Loucy (cell line): ENCODE measurements at regions not wholly inside any gene's neighbourhood (a gene's known extent, or its start where the extent isn't known, plus 50 kb on each side); places are given as distances from the start of the nearest gene placed in this dataset.

Source experiments
- H2AFZ ChIP-seq: fragments of 200-600 bp; sonication (generic); 2 replicates; pipeline ENCODE4 v1.6.0; 2016; ENCODE audit warnings: antibody characterized with exemption, mild to moderate bottlenecking, low read length, moderate library complexity
- H3F3A ChIP-seq: fragments of 200-600 bp; 2 replicates; pipeline ENCODE4 v1.6.0; 2016; ENCODE audit warnings: antibody characterized with exemption, low read depth, mild to moderate bottlenecking
- H3K27me3 ChIP-seq: fragments of 200-600 bp; sonication (generic); 2 replicates; pipeline ENCODE4 v1.6.1; 2014; ENCODE audit warnings: low read length, mild to moderate bottlenecking; ENCODE audit not compliant: insufficient read depth, poor library complexity, severe bottlenecking
- H3K36me3 ChIP-seq: fragments of 200-600 bp; sonication (generic); 2 replicates; pipeline ENCODE4 v1.6.1; 2016; ENCODE audit warnings: low read length; ENCODE audit not compliant: insufficient read depth
- H3K4me1 ChIP-seq: fragments of 200-600 bp; sonication (generic); 2 replicates; pipeline ENCODE4 v1.5.1; 2014; ENCODE audit warnings: low read length, mild to moderate bottlenecking; ENCODE audit not compliant: insufficient read depth, poor library complexity, severe bottlenecking
- H3K4me2 ChIP-seq: fragments of 200-600 bp; sonication (generic); 2 replicates; pipeline ENCODE4 v1.6.0; 2014; ENCODE audit warnings: antibody characterized with exemption, low read length, low read depth, mild to moderate bottlenecking; ENCODE audit not compliant: poor library complexity, severe bottlenecking
- H3K4me3 ChIP-seq: fragments of 200-600 bp; sonication (generic); 2 replicates; pipeline ENCODE4 v1.5.1; 2014; ENCODE audit warnings: low read length, mild to moderate bottlenecking, mixed read lengths; ENCODE audit not compliant: poor library complexity, severe bottlenecking
- H3K79me2 ChIP-seq: fragments of 200-600 bp; sonication (generic); 2 replicates; pipeline ENCODE4 v1.6.1; 2014; ENCODE audit warnings: low read length; ENCODE audit not compliant: insufficient read depth
- H3K9ac ChIP-seq: fragments of 200-600 bp; sonication (generic); 2 replicates; pipeline ENCODE4 v1.6.0; 2014; ENCODE audit warnings: mild to moderate bottlenecking, low read depth, low read length, moderate library complexity; ENCODE audit not compliant: poor library complexity, severe bottlenecking
- H3K9me2 ChIP-seq: fragments of 200-600 bp; sonication (generic); replicated peaks from 2 replicates; pipeline ENCODE4 v1.6.1; 2016; ENCODE audit warnings: low read depth, low read length, mixed read lengths
- H3K9me3 ChIP-seq: fragments of 200-600 bp; sonication (generic); 2 replicates; pipeline ENCODE4 v1.6.1; 2014; ENCODE audit warnings: mild to moderate bottlenecking, antibody characterized with exemption, low read length, low read depth; ENCODE audit not compliant: insufficient read depth
- H4K20me1 ChIP-seq: fragments of 200-600 bp; sonication (generic); 2 replicates; pipeline ENCODE4 v1.6.0; 2014; ENCODE audit warnings: antibody characterized with exemption, low read length, mild to moderate bottlenecking; ENCODE audit not compliant: insufficient read depth, poor library complexity, severe bottlenecking
- CTCF ChIP-seq: fragments of 200-600 bp; sonication (generic); conservative IDR thresholded peaks from 2 replicates; pipeline ENCODE4 v1.5.1; 2014; ENCODE audit warnings: mild to moderate bottlenecking, antibody characterized with exemption, low read length
- EZH2phosphoT487 ChIP-seq: fragments of 200-600 bp; IDR thresholded peaks from 2 replicates; pipeline ENCODE4 v1.6.1; 2018; ENCODE audit warnings: antibody characterized with exemption, mild to moderate bottlenecking, moderate library complexity, borderline replicate concordance

- TF ChIP-seq EZH2phosphoT487 (no peak), CTCF (peak; percentile 68)
- H3K4me3 ChIP-seq, result no peak overlapping the region
- no peaks in the 10 kb centered on the region for H3K27me3 ChIP-seq
These were observed 201.3 kb upstream of the GNPDA2 start for GRCh38 chr4:44927399-44928380.

GRCh38 chr4:44916411-44916810, 190.1 kb upstream of the GNPDA2 start:
- Histone ChIP-seq H3K4me2 (peak overlapping the region; percentile 68), H3K9me2 (no peaks in the 10 kb centered on the region), H3F3A (no peaks in the 10 kb centered on the region), H2AFZ (peak overlapping the region; percentile 98), H4K20me1 (no peaks in the 10 kb centered on the region), H3K9ac (peak overlapping the region; percentile 51), H3K4me1 (no peaks in the 10 kb centered on the region), H3K4me3 (peak overlapping the region; percentile 79), H3K79me2 (no peaks in the 10 kb centered on the region), H3K9me3 (no peaks in the 10 kb centered on the region), H3K36me3 (no peaks in the 10 kb centered on the region), H3K27me3 (no peaks in the 10 kb centered on the region)
- TF ChIP-seq CTCF (no peak), EZH2phosphoT487 (no peak)

More at GRCh38 chr4:44927399-44928380, 201.3 kb upstream of the GNPDA2 start:
- H3K9ac ChIP-seq, result no peak overlapping the region
- no peaks in the 10 kb centered on the region for H3K9me2 ChIP-seq
- H3K4me2 ChIP-seq, result no peak overlapping the region
- H3K36me3 ChIP-seq, result no peaks in the 10 kb centered on the region
- H3K4me1 ChIP-seq, result no peaks in the 10 kb centered on the region
- no peaks in the 10 kb centered on the region for H4K20me1 ChIP-seq
- no peaks in the 10 kb centered on the region for H3F3A ChIP-seq
- no peaks in the 10 kb centered on the region for H3K9me3 ChIP-seq
- H3K79me2 ChIP-seq, result no peaks in the 10 kb centered on the region
- H2AFZ ChIP-seq, result no peak overlapping the region

- no peaks in the 10 kb centered on the region for H3K9me3 ChIP-seq
- H3K9me2 ChIP-seq, result no peaks in the 10 kb centered on the region
- H3K4me1 ChIP-seq, result no peaks in the 10 kb centered on the region
- H3K4me3 ChIP-seq, result no peak overlapping the region
- no peaks in the 10 kb centered on the region for H3K79me2 ChIP-seq
- no peak for TF ChIP-seq EZH2phosphoT487
- TF ChIP-seq CTCF, result no peak
- no peaks in the 10 kb centered on the region for H4K20me1 ChIP-seq
- H3F3A ChIP-seq, result no peaks in the 10 kb centered on the region
- no peaks in the 10 kb centered on the region for H3K27me3 ChIP-seq
- no peak overlapping the region for H3K4me2 ChIP-seq
- H3K36me3 ChIP-seq, result no peaks in the 10 kb centered on the region
- no peak overlapping the region for H3K9ac ChIP-seq
- H2AFZ ChIP-seq, result 0 out of 2 replicates have a peak overlapping the region, but pooled peaks have one; percentile 19
These were observed 188.4 kb upstream of the GNPDA2 start for GRCh38 chr4:44914748-44915147.
